ENCODE measurements at regions not wholly inside any gene's neighbourhood (a gene's known extent, or its start where the extent isn't known, plus 50 kb on each side); places are given as distances from the start of the nearest gene placed in this dataset.

DNA sequence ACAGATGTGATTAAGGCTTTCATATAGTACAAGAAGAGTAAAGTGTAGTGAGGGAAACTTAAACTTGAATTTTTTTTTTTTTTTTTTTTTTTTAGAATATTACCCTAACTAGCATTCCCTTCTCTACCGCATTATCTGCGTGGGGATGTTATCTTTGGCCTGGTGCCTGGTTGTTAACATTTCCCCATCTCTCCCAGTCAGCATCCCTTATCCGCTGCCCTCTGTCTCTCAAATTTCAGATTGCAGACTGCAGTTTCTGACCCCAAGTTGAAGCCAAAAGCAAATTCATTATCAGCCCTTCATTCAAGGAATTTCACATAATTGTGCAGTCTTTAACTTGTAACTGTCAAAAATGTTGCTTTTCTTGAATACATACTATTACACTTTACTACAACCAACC lies 353.0 kb downstream of the PLOD2 start:
- DNase-seq (ENCODE audit: low read depth), result peak; percentile 8

DNA sequence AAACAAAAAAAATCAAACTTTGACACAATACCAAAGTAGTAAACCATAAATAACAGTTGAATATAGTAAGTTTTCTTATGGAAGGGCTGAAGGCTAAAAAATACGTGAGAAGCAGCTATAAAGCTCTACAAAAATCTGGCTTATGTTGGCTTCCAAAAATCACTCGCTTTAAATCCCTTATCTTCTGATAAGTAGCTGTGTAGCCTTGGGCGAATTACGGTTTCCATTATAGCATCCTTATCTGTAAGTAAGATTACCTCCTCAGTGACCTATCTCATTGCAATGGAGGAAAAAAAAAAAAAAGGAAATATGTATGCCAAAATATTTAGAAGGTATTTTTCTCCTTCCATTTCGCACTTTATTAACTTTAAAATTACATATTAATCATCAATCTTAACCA lies 348.6 kb downstream of the PLOD2 start:
- DNase-seq (ENCODE audit: low read depth), result no peak

DNA sequence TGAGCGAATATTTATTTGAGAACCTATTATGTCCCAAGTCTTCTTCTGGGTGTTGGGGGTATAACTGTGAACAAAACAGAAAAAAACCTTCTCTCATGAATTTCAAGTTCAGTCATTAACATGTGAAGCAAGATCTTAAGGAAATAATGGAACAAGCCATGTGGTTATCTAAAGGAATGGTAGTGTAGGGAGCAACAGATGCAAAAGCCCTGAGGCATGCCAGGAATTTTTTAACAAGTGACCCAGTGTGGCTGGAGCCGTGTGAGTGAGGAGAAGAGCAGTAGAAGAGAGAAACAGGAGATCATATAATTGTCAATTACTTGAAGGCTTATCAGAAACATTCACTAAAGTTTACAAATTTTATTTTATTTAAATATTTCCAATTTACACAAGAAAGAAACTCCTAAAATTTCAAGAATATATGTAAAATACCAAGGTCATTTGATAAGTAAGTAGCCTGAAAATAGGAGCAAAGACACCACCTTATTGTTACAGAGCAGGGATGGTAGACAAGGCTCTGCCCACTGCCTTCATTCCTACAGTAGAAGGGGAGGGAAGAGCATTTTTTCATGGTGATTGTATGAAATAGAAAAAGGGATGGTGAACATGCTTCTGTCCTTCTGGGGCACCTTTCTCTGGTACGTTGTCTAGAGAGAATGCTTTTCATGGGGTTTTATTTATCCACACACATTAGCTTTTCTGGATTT lies 345.1 kb downstream of the PLOD2 start:
- no peak for DNase-seq (ENCODE audit: low read depth)

DNA sequence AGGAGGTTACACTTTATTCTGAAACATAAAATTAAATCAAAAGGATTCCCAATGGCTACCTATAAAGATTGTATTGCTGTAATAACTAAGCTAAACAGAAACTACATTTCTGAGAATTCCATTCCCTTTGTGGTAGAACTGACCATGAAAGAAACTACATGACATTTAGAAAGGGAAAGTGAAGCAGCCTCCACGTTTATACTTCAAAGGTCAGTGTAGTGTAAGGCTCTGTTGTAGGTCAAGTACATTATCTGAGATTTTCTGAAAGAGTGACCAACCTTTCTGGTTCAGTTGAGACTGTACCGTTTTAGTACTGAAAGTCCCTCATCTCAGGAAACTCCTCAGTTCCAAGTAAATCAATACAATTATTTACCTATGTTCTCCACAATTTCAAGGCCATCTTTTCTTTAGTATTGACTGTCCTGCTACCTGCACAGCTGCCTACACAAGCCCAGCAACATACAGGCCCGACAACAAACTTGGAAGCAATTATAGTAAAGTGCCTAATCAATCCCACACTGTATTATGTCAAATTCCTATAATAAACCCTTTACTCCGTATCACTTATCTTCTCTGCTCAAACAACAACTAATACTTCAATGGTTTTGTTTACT lies 343.0 kb downstream of the PLOD2 start:
- DNase-seq (ENCODE audit: low read depth), result no peak

DNA sequence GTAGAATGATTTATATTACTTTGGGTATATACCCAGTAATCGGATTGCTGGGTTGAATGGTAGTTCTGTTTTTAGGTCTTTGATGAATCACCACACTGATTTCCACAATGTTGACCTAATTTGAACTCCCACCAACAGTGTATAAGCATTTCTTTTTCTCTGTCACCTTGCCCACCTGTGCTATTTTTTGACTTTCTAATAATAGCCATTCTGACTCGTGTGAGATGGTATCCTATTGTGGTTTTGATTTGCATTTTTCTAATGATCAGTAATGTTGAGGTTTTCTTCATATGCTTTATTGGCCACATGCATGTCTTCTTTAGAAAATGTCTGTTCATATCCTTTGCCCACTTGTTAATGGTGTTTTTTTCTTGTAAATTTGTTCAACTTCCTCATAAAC lies 340.8 kb downstream of the PLOD2 start:
- no peak for DNase-seq (ENCODE audit: low read depth)

DNA sequence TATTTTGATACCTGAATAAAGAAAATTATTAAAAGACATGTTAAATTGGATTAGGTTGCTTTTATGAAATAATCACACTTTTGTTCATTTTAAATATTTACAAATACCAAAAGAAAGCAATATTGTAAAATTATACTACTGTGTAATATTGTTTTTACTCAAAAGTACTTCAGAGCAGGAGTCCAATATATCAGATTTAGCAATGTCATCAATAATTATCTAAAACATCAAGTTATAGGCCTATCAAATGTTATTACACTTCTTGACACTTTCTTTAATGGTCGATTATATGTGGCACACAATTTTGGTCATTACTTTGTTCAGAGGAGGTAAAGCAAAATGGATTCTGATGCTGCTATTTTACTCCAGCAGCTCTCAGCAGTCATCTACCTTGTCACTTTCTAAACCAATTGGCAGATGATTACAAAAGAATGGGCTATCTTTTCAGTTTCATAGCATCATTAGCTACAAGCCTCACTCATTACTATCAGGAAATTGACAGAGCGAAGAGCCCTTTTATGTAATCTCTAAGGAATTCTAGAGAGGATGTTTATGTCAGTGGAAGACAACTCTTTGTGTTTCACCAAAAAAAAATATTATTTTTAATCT lies 318.6 kb downstream of the PLOD2 start:
- DNase-seq (ENCODE audit: low read depth), result no peak

DNA sequence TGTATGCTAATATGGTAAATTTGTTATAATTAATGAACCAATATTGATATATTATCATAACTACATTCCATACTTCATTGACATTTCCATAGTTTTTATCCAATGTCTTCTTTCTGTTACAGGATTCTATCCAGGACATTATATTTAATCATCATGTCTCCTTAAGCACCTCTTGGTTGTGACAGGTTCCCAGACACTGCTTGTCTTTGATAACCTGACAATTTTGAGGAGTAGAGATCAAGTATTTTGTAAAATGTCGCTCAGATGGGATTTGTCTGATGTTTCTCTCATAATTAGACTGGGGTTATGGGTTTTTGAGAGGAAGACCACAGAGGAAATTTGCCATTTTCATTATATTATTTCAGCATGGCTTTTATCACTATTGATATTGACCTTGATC lies 317.4 kb downstream of the PLOD2 start:
- DNase-seq (ENCODE audit: low read depth), result no peak

DNA sequence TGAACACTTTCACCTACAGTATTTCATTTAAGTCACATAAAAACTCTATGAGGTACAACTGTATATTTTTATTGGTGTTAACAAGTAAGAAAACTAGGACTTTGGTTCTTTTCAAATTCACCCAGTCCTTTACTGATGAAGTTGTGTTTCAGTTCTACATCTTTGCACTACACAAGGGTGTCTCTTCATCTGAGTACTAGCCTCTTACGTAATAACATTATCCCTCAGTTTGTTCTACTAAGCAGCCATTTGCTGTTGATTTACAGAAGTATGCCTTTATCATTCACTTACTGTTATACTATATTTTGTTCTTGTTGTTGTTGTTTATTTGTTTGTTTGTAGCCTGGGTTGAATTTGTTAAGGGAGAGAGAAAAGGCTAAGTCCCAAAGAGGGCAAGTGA lies 311.9 kb downstream of the PLOD2 start:
- no peak for DNase-seq (ENCODE audit: low read depth)

DNA sequence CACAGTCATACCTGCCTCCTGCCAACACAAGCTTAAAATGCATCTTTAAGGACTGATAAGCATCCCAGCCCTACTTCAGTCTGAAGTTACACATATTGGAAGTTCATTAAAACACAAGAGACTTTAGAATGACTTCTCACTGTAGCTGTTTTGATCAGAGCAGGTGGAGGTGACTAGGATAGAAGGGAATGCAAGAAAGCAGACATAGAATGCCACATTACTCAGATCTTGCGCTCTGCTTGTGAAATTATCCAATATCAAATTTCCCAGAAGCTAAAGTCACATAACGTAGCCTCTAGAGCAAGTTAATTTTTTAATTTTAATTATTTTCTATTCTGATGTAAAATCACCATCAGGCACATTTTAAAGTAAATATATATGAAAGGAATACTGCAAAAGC lies 306.5 kb downstream of the PLOD2 start:
- no peak for DNase-seq (ENCODE audit: low read depth)

DNA sequence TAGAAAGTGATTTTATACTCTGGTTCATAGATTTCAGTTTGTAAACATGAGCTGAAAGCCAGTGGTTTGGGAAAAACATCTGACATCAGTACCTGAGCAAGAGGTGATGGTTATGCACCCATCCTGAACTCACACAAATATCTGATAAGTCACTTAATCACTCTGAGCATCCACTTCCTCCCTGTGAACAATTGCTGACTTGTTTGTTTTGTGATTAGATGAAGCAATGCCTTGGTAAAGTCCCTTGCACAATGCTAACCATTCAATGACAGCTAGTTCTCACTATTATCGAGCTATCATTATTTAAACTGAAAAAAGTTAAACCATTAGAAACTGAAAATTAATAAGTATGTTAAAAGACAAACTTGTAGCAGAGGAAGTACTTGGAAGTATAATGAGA lies 303.0 kb downstream of the PLOD2 start:
- DNase-seq (ENCODE audit: low read depth), result no peak

DNA sequence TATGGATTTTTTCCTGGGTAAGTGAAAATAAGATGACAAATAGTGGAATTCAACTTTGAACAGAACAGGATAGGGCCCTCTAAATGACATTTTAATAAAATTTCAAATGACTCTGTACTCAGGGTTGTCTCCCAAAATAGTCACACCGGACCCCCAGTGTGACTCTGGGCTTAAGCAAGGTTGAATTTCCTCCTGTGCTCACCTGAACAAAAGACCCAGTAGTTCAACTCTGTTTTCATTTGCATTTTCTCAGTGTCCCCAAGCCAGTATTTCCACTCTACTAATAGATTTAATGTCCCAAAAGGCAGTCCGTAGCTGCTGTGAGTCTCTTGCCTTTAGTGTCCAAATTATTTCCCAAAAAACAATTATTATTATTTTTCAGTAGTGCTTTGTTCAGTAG lies 296.6 kb downstream of the PLOD2 start:
- no peak for DNase-seq (ENCODE audit: low read depth)

DNA sequence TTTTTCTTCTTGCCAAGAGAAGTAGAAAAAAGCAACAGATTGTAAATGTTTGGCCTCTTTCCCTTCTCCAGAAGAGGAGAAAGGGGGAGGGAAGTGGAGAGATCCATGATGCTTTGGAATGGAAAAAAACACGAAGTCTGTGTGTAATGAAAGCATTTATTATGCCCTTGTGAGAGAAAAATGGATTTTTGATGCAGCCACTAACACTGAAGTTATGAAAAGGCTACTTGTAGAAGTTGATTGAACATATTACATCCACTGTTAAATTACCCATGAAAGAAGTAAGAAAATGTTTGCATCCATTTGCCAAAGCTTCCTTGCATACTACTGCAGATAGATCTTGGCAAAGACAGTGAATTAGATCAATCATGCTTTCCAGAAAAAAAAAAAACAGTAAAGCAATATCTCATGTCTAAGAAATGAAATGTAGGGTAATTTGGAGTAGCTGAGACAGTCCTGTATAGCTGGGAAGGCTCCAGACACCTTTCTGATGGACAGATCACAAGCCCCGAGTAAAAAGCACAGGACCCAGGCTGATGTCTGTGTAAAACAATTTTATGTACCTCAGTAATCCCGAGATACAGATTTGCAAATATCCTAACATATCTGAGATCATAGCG lies 295.5 kb downstream of the PLOD2 start:
- peak; percentile 8 for DNase-seq (ENCODE audit: low read depth)

DNA sequence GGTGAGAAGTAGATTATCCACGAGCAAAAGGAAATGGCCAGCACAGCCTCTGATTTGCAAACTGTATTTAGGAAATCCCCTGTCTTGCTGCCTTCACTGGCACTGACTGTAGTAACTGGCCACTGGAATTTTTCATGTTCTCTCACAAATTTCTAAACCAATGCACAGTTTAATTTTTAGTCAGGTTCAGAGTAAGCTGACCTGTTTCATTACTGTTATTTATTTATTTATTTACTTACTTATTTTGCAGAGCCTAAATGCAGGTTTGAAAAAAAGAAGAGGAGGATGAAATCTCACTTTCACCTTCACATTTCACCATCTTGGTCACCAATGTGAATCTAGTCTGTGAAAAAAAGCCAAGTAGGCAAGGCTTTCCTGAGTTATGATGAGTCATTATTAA lies 291.0 kb downstream of the PLOD2 start:
- no peak for DNase-seq (ENCODE audit: low read depth)

DNA sequence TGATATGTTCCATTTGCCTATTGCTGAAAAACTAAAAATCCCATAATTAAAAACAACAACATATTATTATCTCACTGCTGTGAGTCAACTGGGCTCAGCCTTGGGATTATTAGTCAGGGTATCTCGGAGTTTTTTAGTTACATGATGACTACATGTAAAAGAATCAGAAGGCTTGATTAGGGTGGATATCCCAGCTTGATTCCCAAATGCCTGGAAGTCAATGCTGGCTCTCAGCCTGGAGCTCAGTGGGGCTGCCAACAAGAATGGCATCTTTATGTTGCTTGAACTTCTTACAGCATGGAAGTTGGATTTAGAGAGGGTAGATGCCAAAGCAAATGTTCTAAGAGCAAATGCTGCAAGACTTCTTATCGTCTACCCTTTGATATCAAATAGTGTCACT lies 278.5 kb downstream of the PLOD2 start:
- peak; percentile 8 for DNase-seq (ENCODE audit: low read depth)

DNA sequence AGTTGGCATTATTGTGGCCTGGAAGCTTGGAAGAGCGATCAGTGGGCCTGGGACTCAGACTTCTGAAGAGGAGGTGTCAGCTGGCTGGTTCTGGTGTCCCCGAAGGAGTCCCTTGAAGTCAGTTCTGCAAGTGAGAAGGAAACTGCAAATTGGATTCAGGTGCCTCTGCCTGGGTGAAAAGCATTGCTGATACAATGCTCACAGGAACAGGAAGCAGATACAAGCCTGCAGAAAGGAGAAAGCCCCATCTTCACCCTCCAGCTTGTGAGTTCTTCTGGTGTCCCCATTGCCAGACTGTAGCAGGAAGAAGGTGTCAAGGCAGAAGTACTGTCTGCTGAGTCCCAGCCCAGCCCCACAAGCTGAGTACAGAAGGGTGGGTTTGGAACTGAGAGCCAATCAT lies 271.3 kb downstream of the PLOD2 start:
- no peak for DNase-seq (ENCODE audit: low read depth)

DNA sequence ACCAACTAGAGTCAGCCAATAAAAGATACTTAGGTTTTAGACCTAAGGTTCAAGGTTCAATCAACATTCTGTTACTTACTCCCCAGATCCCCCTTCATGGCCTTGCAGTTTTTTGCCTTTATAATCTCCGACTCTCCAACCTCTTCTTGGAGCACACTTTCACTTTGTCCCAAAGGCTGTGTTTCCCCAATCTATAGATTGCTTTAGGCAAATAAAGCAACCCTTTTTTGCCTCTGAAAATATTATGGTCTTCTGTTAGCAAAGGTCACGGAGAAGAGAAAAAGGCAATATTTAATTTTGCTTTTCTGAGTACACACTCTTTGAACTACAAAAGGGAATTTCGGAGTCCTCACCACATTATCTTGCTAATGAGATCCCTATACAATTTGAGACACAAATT lies 268.1 kb downstream of the PLOD2 start:
- DNase-seq (ENCODE audit: low read depth), result no peak

DNA sequence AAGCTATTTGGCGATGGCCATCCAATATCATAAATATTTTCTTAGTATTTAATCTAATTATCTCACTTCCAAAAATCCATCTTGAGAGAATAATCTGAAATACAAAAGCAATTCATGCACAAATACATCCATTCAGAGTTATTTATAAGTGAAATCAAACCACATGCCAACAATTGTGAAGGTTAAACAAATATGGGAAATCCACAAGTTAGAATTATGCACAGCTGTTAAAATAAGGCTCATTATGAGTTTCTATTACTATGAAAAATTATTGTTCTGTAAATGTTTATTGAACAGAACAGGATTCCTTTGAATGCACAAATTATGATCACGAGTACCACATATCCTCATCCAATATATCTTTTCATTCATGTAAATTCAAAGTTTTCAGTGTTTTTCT lies 267.7 kb downstream of the PLOD2 start:
- DNase-seq (ENCODE audit: low read depth), result no peak

DNA sequence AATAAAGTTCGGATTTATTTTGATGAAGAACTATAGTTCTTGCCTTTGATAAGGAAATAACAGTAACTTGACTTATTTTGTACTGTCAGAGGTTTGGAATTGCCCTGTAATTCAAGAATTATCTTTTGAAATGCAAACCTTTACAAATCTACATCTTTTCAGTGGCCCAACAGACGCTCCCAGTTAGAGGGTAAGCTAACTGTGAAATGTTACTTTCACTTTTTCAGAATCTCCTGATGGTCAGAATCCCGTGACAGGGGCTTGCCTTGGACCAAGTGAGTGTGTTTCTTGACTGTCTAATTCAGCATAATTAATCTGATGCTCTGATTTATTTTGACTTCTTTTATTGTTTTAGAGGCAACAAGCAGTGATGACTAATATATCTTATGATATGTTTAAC lies 262.5 kb downstream of the PLOD2 start:
- DNase-seq (ENCODE audit: low read depth), result peak; percentile 29

DNA sequence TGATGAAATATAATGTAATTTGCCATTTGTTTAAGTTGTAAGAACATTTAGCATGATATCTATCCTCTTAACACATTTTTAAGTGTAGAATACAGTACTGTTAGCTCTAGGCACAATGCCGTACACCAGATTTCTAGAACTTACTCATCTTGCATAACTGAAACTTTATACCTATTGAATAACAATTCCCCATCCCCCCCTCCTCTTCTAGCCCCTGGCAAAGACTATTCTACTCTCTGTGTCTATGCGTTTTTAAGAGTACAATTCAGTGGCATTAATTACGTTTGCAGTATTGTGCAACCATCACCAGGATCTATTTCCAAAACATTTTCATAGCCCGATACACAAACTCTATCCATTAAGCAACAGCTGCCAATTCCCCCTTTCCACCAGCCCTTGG lies 261.7 kb downstream of the PLOD2 start:
- DNase-seq (ENCODE audit: low read depth), result peak; percentile 8

DNA sequence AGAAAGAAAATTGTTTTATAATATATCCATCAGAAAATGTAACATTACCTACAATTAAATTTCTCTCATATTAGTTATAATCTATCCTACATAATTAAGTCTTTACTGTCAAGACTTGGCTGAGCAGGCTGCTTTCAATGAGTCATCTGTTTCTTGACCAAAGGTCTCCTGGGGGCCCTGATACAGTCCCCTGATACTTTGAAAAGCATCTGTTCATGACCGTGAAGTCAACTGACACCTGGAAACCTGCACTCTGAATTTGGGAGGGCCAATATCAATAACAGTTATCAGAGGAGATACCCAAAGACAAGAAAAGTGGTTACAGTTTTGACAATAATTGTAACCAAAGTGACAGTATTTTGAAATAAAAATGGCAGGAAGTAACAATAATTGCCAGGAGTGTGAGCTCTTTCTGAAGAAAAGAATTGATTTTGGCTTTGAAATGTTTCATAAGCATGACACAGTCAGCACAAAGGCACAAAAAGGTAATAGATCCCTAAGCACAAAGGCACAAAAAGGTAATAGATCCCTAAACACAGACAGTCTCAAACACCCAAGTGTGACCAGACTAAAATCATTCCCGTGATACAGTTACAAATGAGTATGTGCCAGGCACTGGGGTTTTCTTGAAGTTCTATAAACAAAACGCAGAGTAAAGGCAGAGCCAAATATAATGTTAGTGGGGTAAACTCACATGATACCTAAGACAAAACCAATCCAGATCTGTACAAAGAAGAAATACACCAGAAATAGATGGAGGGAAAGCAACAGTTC lies 260.7 kb downstream of the PLOD2 start:
- no peak for DNase-seq (ENCODE audit: low read depth)

DNA sequence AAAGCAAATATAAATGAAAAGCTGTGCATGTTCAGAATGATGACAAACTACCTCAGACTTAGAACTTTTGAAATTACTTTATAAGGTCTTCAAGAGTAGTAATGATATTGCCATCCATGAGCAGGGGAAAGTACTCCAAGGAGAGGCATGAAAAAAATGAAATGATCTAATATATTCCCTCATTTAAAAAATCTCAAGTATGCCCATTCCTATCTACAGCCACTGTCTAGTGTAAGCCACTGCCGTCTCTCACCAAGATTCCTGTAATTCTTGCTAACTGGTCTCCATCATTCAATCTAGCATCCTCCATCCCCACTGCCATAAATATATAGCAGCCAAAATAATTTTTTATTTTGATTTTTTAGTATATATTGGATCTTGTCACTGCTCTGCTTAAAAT lies 258.8 kb downstream of the PLOD2 start:
- no peak for DNase-seq (ENCODE audit: low read depth)

DNA sequence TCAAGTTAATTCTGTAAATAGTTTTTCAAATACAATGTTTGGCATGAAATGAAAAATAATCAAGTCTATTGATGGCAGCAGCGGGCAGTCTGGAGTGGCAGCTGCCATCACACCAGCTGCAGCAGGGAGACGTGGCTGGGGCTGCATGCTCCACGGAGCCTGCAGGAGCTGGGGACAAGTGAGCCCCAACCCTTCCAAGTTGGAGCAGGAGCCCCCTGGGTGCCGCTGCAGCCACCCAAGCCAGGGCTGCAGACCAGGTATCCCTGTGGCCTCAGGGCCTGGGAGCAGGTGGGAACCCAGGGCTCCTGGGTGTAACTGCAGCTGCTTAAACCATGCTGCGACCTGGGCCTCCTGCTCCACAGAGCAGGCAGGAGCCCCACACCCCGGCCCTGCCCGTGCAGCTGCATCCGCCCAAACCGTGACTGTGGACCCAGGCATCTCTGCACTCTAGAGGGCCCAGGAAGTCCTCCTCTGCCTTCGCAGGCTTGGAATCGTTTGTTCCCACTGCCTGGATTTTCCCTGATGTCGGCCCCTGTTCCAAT lies 257.4 kb downstream of the PLOD2 start:
- no peak for DNase-seq (ENCODE audit: low read depth)

Data from RPMI7951 (cell line).